Tibial artery (tissue), 4 donors: ENCODE measurements at regions not wholly inside any gene's neighbourhood (a gene's known extent, or its start where the extent isn't known, plus 50 kb on each side); places are given as distances from the start of the nearest gene placed in this dataset.

Source experiments
- DNase-seq, 2 donors: peaks; one replicate each; pipeline ENCODE4 v3.0.0-alpha.2; 2019
- H3K27ac ChIP-seq, 2 donors: fragments of 200-600 bp; sonication (generic) in 1 of 2; 1 replicate in 1 of 2; 2 replicates in 1 of 2; pipeline ENCODE4 v1.5.1; 2018 to 2019; ENCODE audit warnings: mild to moderate bottlenecking in 1 of 2
- H3K27me3 ChIP-seq, 2 donors: fragments of 200-600 bp; sonication (generic) in 1 of 2; one replicate each; pipeline versions ENCODE4 v1.5.1 to v1.6.0; 2016 to 2019
- H3K36me3 ChIP-seq, 3 donors: fragments of 200-600 bp; sonication (generic) in 2 of 3; one replicate each; pipeline ENCODE4 v1.5.1; 2016 to 2019; ENCODE audit warnings: mild to moderate bottlenecking in 2 of 3
- H3K4me1 ChIP-seq, 4 donors: fragments of 200-600 bp; sonication (generic) in 2 of 4; 1 replicate in 3 of 4; 2 replicates in 1 of 4; pipeline ENCODE4 v1.5.1; 2016 to 2019
- H3K4me3 ChIP-seq, 2 donors: fragments of 200-600 bp; sonication (generic) in 1 of 2; 1 replicate in 1 of 2; 2 replicates in 1 of 2; pipeline ENCODE4 v1.5.1; 2018 to 2019; ENCODE audit warnings: mild to moderate bottlenecking in 2 of 2
- H3K9me3 ChIP-seq, 3 donors: fragments of 200-600 bp; sonication (generic) in 1 of 3; one replicate each; pipeline ENCODE4 v1.5.1; 2016 to 2019
- CTCF ChIP-seq, 2 experiments: fragments of 200-600 bp in 1 of 2; fragments of 450-650 bp in 1 of 2; IDR thresholded peaks; one replicate each; pipeline ENCODE4 v1.5.1; 2017 to 2019; ENCODE audit warnings: antibody characterized with exemption in 2 of 2, mild to moderate bottlenecking in 1 of 2, moderate library complexity in 1 of 2
- intact Hi-C: fragments of 100-400 bp; cut with DNase I; formaldehyde crosslinking; loops from one replicate; pipeline ENCODE4 v1.15.0; 2023; ENCODE audit warnings: low total_unique reads

DNA sequence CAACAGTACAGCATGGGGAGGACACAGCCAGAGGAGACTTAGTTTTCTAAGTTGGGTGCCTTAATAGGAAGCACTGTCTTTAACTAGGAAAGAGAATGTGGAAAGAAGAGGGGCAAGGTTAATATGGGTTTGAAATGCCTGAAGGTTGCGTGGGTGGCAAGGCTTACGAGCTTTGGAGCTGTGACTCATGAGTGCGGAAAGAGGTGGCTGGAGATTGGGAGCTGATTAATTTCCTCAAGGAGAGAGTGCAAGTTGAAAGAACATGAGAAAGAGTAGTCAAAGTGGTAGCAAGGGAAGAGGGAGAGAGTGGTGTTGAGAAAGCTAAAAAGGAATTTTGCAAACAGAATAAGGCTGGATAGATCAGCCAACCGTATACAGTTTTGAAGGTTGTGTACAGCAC lies 157.5 kb upstream of the ADRA1D start:
- no peak for TF ChIP-seq CTCF (IDR thresholded peaks at IDR 0.05)
- Histone ChIP-seq H3K36me3 (no peaks in the 10 kb centered on the region), H3K4me1 (no peaks in the 10 kb centered on the region), H3K27me3 (no peaks in the 10 kb centered on the region), H3K9me3 (no peaks in the 10 kb centered on the region), H3K4me3 (no peak overlapping the region), H3K27ac (no peak overlapping the region)
- DNase-seq = no peak
- intact Hi-C loops = no loop called here

GRCh38 chr20:4401601-4402000 lies 152.5 kb upstream of the ADRA1D start:
- Histone ChIP-seq H3K9me3 (peaks cover 0 to 6% (median 4%) of the 10 kb centered on the region in 3 donors), H3K36me3 (no peaks in the 10 kb centered on the region), H3K4me3 (no peak overlapping the region), H3K27ac (no peak overlapping the region), H3K4me1 (no peaks in the 10 kb centered on the region), H3K27me3 (no peaks in the 10 kb centered on the region)
- DNase-seq = no peak
- intact Hi-C loops = no loop called here
- no peak for TF ChIP-seq CTCF (IDR thresholded peaks at IDR 0.05)

GRCh38 chr20:4384961-4385360 lies 135.9 kb upstream of the ADRA1D start:
- no peak overlapping the region for H3K4me3 ChIP-seq
- intact Hi-C loops = no loop called here
- no peaks in the 10 kb centered on the region for H3K27me3 ChIP-seq
- no peak for TF ChIP-seq CTCF (IDR thresholded peaks at IDR 0.05)
- no peaks in the 10 kb centered on the region for H3K9me3 ChIP-seq
- no peaks in the 10 kb centered on the region for H3K36me3 ChIP-seq
- H3K27ac ChIP-seq = no peak overlapping the region
- no peak for DNase-seq
- H3K4me1 ChIP-seq = no peaks in the 10 kb centered on the region

GRCh38 chr20:4383961-4384360 lies 134.9 kb upstream of the ADRA1D start:
- Histone ChIP-seq H3K27me3 (no peaks in the 10 kb centered on the region), H3K4me1 (no peaks in the 10 kb centered on the region), H3K36me3 (no peaks in the 10 kb centered on the region), H3K9me3 (no peaks in the 10 kb centered on the region), H3K4me3 (no peak overlapping the region), H3K27ac (no peak overlapping the region)
- TF ChIP-seq CTCF (IDR thresholded peaks at IDR 0.05) = no peak
- intact Hi-C loops = no loop called here
- no peak for DNase-seq

- no peak for TF ChIP-seq CTCF (IDR thresholded peaks at IDR 0.05)
- Histone ChIP-seq H3K4me3 (no peak overlapping the region), H3K36me3 (no peaks in the 10 kb centered on the region), H3K4me1 (no peaks in the 10 kb centered on the region), H3K27me3 (no peaks in the 10 kb centered on the region), H3K9me3 (no peaks in the 10 kb centered on the region), H3K27ac (no peak overlapping the region)
- no peak for DNase-seq
- intact Hi-C loops = no loop called here
These were observed 126.8 kb upstream of the ADRA1D start for GRCh38 chr20:4375881-4376280.

- no peak for TF ChIP-seq CTCF (IDR thresholded peaks at IDR 0.05)
- H3K4me1 ChIP-seq = no peaks in the 10 kb centered on the region
- no peak for DNase-seq
- no peaks in the 10 kb centered on the region for H3K9me3 ChIP-seq
- intact Hi-C loops = no loop called here
- H3K27ac ChIP-seq = no peak overlapping the region
- H3K4me3 ChIP-seq = no peak overlapping the region
- H3K27me3 ChIP-seq = no peaks in the 10 kb centered on the region
- H3K36me3 ChIP-seq = no peaks in the 10 kb centered on the region
These were observed 124.4 kb upstream of the ADRA1D start for GRCh38 chr20:4373454-4373853.
